Inferior parietal cortex (tissue), 1 donor: ENCODE measurements at regions not wholly inside any gene's neighbourhood (a gene's known extent, or its start where the extent isn't known, plus 50 kb on each side); places are given as distances from the start of the nearest gene placed in this dataset.

ENCODE experiments used
- DNase-seq: peaks from one replicate; pipeline ENCODE4 v3.0.0-alpha.2; 2016; ENCODE audit errors: extremely low spot score

DNA sequence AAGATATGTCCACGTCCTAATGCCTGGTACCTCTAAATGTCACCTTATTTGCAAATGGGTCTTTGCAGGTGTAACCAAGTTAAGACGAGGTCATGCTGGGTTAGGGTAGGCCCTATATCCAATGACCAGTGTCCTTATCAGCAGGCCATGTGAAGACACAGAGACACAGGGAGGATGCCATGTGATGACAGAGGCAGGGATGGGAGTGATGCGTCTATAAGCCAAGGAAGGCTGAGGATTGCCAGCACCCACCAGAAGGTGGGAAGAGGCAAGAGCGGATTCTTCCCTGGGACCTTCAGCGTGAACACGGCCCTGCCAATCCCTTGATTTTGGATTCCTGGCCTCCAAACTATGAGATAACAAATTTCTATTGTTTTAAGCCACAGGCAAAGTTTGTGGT is 123.4 kb upstream of the CXCL14 start:
- no peak for DNase-seq

GRCh38 chr5:135700731-135701130 is 121.9 kb upstream of the CXCL14 start:
- DNase-seq, result no peak

- DNase-seq, result no peak
Observed at GRCh38 chr5:135697959-135698345, 119.2 kb upstream of the CXCL14 start.

- no peak for DNase-seq
Observed at GRCh38 chr5:135697251-135697958, 118.6 kb upstream of the CXCL14 start.

DNA sequence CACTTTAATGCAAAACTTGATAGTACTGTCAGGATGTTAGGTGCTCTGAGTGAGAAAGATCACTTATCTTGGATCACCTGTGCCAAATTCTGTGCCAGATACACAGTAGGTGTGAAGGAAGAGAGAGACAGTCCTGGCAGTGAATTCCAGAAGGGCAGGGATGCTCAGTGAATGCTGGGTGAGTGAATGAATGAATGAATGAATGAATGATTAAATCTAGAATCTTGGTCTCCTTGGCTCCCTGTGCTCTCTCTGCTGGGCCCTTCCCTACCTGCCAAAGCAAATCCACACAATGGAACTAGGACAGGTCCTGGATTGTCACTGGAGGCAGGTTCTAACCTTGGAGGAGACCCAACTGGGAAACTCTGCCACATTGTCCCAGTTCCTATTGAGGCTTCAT is 117.5 kb upstream of the CXCL14 start:
- no peak for DNase-seq

DNA sequence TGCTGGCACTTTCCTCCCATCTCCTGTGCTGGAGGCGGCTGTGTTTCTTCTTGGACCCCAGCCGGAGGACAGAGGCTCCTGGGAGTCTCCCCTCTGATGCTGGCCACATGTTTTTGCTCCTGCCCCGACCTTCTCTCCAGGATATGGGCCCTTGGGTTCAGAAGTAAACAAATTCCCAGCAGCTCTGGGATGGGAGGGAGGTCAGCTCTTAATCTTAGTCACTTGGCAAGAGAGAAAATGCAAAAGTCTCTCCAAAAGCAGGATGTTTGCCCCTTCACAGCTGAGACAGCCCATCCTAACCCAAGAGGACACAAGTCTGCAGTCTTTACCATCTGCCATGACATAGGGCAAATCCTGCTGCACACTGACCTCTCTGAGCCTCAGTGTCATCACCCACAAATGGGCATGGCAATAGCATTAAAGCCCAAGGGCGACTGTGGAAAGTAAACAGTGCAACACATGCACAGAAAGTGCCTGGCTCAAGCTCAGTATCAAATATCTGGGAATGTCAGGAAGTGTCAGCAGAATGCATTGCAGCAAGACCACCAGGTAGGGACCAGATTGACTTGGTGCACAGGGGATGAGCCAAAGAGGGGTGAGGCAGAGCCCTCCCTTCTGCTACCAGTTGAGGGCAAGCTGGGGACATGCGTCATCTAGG is 117.0 kb upstream of the CXCL14 start:
- no peak for DNase-seq

- DNase-seq, result no peak
Observed at GRCh38 chr5:135694906-135695305, 116.1 kb upstream of the CXCL14 start.

DNA sequence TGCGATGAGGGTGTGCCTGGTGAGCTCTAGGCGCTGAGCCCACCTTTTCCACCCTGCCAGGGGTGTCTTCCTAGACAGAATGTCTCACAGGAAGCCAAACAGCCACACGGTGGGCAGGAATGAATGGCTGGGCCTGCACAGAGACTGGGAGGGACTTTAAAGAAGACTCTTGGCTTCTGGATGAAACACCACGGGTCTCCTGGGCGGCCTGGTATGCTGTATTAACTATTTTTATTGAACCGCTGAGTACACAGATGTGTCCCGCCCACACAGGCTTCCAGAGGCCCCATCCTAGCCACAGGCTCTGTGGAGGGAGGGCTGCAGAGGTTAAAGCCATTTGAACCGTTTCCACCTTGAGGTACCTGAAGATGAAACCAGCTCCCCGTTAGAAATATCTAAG is 115.2 kb upstream of the CXCL14 start:
- no peak for DNase-seq

- DNase-seq, result no peak
Observed at GRCh38 chr5:135693371-135693955, 114.7 kb upstream of the CXCL14 start.

GRCh38 chr5:135691044-135691443 is 112.3 kb upstream of the CXCL14 start:
- no peak for DNase-seq

GRCh38 chr5:135690466-135690865 is 111.7 kb upstream of the CXCL14 start:
- no peak for DNase-seq

DNA sequence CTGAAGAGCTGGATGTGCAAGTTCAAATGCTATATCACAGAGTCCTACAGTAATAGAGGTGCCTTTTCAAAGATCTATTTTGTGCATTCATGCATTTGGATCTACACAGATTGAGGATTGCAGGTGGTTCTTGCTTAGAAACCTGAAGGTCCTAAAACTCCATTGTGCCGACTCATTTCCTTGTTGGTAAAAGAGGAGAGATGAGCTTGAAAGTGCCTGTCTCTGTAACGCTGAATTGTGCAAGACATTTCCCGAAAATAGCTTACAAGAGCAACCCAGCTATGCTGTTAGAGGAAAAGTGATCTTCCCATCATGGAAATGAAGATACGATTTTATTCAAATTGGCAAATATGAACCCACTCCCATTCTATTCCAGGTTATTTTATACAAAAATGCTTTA is 110.7 kb upstream of the CXCL14 start:
- DNase-seq, result no peak

- DNase-seq, result no peak
Observed at GRCh38 chr5:135688385-135688784, 109.6 kb upstream of the CXCL14 start.

DNA sequence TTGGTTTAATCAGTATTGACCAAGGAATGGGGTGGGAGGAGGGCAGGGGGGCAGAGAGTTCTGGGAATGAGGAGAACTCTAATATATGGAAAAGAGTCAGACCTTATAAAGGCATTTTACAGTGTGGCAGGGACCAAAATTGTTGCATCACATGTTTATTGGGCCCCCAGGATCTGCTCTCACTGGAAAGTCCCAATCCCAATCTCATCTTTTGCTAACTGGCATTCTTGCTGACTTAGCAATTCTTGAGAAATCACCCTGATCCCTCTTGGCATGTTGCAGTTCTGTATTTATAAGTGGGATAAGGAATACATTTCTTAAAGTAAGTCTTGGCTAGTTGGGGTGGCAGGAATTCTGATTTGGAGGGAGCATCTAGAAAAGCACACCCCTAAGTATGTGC is 104.4 kb upstream of the CXCL14 start:
- DNase-seq, result no peak

DNA sequence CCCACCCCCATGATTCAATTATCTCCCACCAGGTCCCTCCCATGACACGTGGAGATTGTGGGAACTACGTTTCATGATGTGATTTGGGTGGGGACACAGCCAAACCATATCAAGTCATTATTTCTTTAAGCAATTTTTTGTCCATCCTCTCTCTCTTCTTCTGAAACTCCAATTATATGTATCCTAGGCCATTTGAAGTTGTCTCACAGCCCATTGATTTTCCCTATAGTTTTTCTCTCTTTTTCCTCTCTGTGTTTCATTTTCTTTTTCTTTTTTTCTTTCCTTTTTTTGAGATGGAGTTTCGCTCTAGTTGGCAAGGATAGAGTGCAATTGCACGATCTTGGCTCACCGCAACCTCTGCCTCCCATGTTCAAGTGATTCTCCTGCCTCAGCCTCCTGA is 101.9 kb upstream of the CXCL14 start:
- no peak for DNase-seq

GRCh38 chr5:135678640-135679268 is 100.0 kb upstream of the CXCL14 start:
- no peak for DNase-seq

GRCh38 chr5:135671966-135672365 is 93.2 kb upstream of the CXCL14 start:
- DNase-seq, result no peak

DNA sequence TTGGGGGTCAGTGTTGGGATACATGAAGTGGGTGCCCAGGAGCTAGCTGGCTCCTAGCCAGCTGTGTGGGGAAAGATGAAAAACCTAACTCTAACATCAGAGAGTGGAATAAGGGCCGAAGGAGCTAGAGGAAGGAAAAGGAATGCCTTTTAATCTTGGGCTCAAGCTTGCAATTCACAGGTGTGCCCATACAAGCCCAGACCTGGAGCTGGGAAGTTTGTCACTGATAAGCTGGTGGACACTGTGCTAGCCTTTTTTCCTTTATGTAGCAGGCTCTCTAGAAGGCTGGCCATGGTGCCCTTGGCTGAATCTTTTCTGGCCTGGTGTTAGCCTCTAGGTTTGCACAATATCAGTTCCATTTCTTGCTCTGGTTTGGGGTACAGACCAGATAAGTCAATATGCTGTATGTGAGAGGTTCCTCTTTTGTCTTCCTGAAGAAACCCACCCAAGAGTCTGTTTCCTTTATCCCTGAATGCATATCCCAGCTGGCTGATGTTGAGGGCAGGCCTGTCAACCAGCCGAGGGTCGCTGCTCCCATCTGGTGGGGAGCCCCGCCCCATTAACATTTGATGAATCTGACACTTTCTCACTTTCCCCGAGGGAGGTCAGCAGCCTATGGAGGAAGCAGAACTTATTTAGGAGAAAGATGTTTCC is 92.4 kb upstream of the CXCL14 start:
- no peak for DNase-seq

DNA sequence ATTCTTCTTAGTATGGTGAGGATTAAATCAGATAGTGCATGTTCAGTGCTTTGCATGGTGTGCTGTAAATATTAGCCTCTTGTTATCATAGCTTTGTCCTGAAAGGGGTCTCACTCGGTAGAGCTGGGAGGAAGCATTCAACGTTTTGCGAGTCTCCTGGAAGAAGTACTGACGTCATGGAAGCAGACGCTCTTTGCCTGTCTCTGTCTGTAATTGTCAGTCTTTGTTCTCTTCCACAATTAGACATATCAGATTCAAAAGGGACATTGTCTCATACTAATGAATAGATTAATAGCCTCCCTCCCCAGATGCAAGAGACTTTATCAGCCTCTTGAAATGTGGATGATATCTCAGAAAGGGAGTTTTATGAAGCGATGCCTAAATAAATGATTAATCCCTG is 91.8 kb upstream of the CXCL14 start:
- no peak for DNase-seq

DNA sequence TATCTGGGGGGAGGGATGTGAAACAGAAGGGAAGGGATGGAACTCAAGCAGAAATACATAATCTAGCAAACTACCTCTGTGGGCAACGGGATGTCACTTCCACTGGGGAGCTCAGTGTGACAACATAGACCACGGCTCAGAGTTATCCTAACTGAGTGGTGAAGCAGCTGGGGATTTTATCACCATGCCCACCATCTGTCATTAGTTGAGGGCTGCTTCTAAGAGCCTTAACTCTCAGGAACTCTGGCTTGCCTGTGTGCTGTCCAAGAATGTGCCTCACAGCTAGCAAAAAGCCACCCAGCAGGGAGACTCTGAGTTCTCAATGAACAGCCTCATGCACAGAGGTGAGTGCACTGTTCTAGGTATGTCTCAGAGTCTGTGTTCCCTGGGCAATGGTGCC is 90.6 kb upstream of the CXCL14 start:
- no peak for DNase-seq

GRCh38 chr5:135667673-135668072 is 88.9 kb upstream of the CXCL14 start:
- no peak for DNase-seq

- no peak for DNase-seq
Observed at GRCh38 chr5:135667204-135667603, 88.4 kb upstream of the CXCL14 start.
